Upper lobe of left lung (tissue), 6 donors: ENCODE measurements at regions not wholly inside any gene's neighbourhood (a gene's known extent, or its start where the extent isn't known, plus 50 kb on each side); places are given as distances from the start of the nearest gene placed in this dataset.

Experiments used
- ATAC-seq, 2 donors: fragments of 200-7000 bp; cut with Tn5 transposase; one replicate each; pipeline ENCODE4 v1.9.1; 2022; ENCODE audit warnings: mild to moderate bottlenecking in 2 of 2, moderate library complexity in 2 of 2; ENCODE audit not compliant: low FRiP score in 2 of 2
- DNase-seq, 2 donors: peaks; one replicate each; pipeline ENCODE4 v3.0.0-alpha.2; 2019 to 2020
- H3K27ac ChIP-seq, 4 donors: fragments of 200-600 bp; sonication (generic); one replicate each; pipeline ENCODE4 v1.5.1; 2016 to 2019
- H3K27me3 ChIP-seq, 4 donors: fragments of 200-600 bp; sonication (generic); one replicate each; pipeline ENCODE4 v1.5.1; 2017 to 2019
- H3K36me3 ChIP-seq, 4 donors: fragments of 200-600 bp; sonication (generic); one replicate each; pipeline ENCODE4 v1.5.1; 2016 to 2019
- H3K4me1 ChIP-seq, 4 donors: fragments of 200-600 bp; sonication (generic); one replicate each; pipeline ENCODE4 v1.5.1; 2018 to 2019
- H3K4me3 ChIP-seq, 4 donors: fragments of 200-600 bp; sonication (generic); one replicate each; pipeline ENCODE4 v1.5.1; 2017 to 2019; ENCODE audit warnings: mild to moderate bottlenecking in 2 of 4, moderate library complexity in 1 of 4
- H3K9me3 ChIP-seq, 4 donors: fragments of 200-600 bp; sonication (generic); one replicate each; pipeline ENCODE4 v1.5.1; 2018 to 2019
- CTCF ChIP-seq, 6 experiments: fragments of 450-650 bp in 4 of 6; fragments of 200-600 bp in 2 of 6; sonication (generic) in 2 of 6; IDR thresholded peaks; one replicate each; pipeline ENCODE4 v1.5.1; 2016 to 2019; ENCODE audit warnings: antibody characterized with exemption in 6 of 6
- EP300 ChIP-seq, 4 donors: sonication (generic); formaldehyde crosslinking; IDR thresholded peaks; one replicate each; pipeline ENCODE4 v1.5.1; 2017; ENCODE audit warnings: antibody characterized with exemption in 4 of 4, control low read depth in 2 of 4
- POLR2A ChIP-seq, 4 donors: fragments of 450-650 bp; IDR thresholded peaks; one replicate each; pipeline ENCODE4 v1.5.1; 2016 to 2017; ENCODE audit warnings: antibody characterized with exemption in 4 of 4, mild to moderate bottlenecking in 2 of 4
- POLR2AphosphoS5 ChIP-seq, 2 donors: sonication (generic); formaldehyde crosslinking; IDR thresholded peaks; one replicate each; pipeline ENCODE4 v1.5.1; 2017; ENCODE audit warnings: antibody characterized with exemption in 2 of 2
- WGBS, 2 donors: methylation state at CpG; one replicate each; pipeline ENCODE4 v1.1.5; 2017 to 2018; 5-methylcytosine and 5-hydroxymethylcytosine counted together
- donor health status: DM: no; HTN: no; CAD: no; lungs with moderate emphysema.
- donor health status: DM: no; HTN: yes; CAD: no; lungs with severe emphysema.

- no peaks in the 10 kb centered on the region for H3K36me3 ChIP-seq
- no peaks in the 10 kb centered on the region for H3K4me1 ChIP-seq
- no peak overlapping the region for H3K4me3 ChIP-seq
- ATAC-seq = no peak
- H3K27ac ChIP-seq = no peak overlapping the region
- peaks cover 0 to 9% (median 8%) of the 10 kb centered on the region in 4 donors for H3K9me3 ChIP-seq
- DNase-seq = no peak
- H3K27me3 ChIP-seq = no peaks in the 10 kb centered on the region
- TF ChIP-seq POLR2AphosphoS5 (IDR thresholded peaks at IDR 0.05) (no peak), CTCF (IDR thresholded peaks at IDR 0.05) (no peak), POLR2A (IDR thresholded peaks at IDR 0.05) (no peak), EP300 (IDR thresholded peaks at IDR 0.05) (no peak)
Measured at GRCh38 chr7:138245216-138245615, 169.0 kb downstream of the AKR1D1 start.

- ATAC-seq = peak; percentile 46 to 65
- Histone ChIP-seq H3K4me1 (no peaks in the 10 kb centered on the region), H3K36me3 (no peaks in the 10 kb centered on the region), H3K4me3 (no peak overlapping the region), H3K27ac (no peak overlapping the region), H3K9me3 (peaks cover 0 to 9% (median 8%) of the 10 kb centered on the region in 4 donors), H3K27me3 (no peaks in the 10 kb centered on the region)
- WGBS, 2 donors = 63 to 68% methylated on average over 1 of the region's 1 CpG
- no peak for DNase-seq
- TF ChIP-seq EP300 (IDR thresholded peaks at IDR 0.05) = no peak
- no peak for TF ChIP-seq POLR2A (IDR thresholded peaks at IDR 0.05)
- no peak for TF ChIP-seq CTCF (IDR thresholded peaks at IDR 0.05)
- TF ChIP-seq POLR2AphosphoS5 (IDR thresholded peaks at IDR 0.05) = no peak
Measured at GRCh38 chr7:138245682-138246081, 169.4 kb downstream of the AKR1D1 start.

GRCh38 chr7:138246428-138246827 lies 170.2 kb downstream of the AKR1D1 start:
- Histone ChIP-seq H3K27ac (no peak overlapping the region), H3K36me3 (no peaks in the 10 kb centered on the region), H3K4me3 (no peak overlapping the region), H3K9me3 (peaks cover 0 to 9% (median 8%) of the 10 kb centered on the region in 4 donors), H3K4me1 (no peaks in the 10 kb centered on the region), H3K27me3 (no peaks in the 10 kb centered on the region)
- TF ChIP-seq POLR2AphosphoS5 (IDR thresholded peaks at IDR 0.05) = no peak
- 81 to 87% methylated on average over 5 of the region's 5 CpGs for WGBS, 2 donors
- no peak for ATAC-seq
- DNase-seq = no peak

- H3K9me3 ChIP-seq = peaks cover 0 to 9% (median 8%) of the 10 kb centered on the region in 4 donors
- H3K4me1 ChIP-seq = no peaks in the 10 kb centered on the region
- WGBS, 2 donors = 73 to 95% methylated on average over 1 of the region's 1 CpG
- DNase-seq (no peak), ATAC-seq (no peak)
- H3K36me3 ChIP-seq = no peaks in the 10 kb centered on the region
- H3K27ac ChIP-seq = no peak overlapping the region
- no peak overlapping the region for H3K4me3 ChIP-seq
- H3K27me3 ChIP-seq = no peaks in the 10 kb centered on the region
- TF ChIP-seq POLR2A (IDR thresholded peaks at IDR 0.05) = no peak
- TF ChIP-seq EP300 (IDR thresholded peaks at IDR 0.05) = no peak
- TF ChIP-seq CTCF (IDR thresholded peaks at IDR 0.05) = no peak
- TF ChIP-seq POLR2AphosphoS5 (IDR thresholded peaks at IDR 0.05) = no peak
Measured at GRCh38 chr7:138247081-138247480, 170.8 kb downstream of the AKR1D1 start.

GRCh38 chr7:138247568-138248333 lies 171.5 kb downstream of the AKR1D1 start:
- no peak overlapping the region for H3K27ac ChIP-seq
- TF ChIP-seq EP300 (IDR thresholded peaks at IDR 0.05) (no peak), CTCF (IDR thresholded peaks at IDR 0.05) (no peak), POLR2AphosphoS5 (IDR thresholded peaks at IDR 0.05) (no peak), POLR2A (IDR thresholded peaks at IDR 0.05) (no peak)
- WGBS, 2 donors = 63 to 84% methylated on average over 9 of the region's 9 CpGs
- DNase-seq (no peak), ATAC-seq (no peak)
- H3K36me3 ChIP-seq = no peaks in the 10 kb centered on the region
- no peaks in the 10 kb centered on the region for H3K4me1 ChIP-seq
- H3K4me3 ChIP-seq = no peak overlapping the region
- H3K9me3 ChIP-seq = peaks cover 0 to 9% (median 8%) of the 10 kb centered on the region in 4 donors
- no peaks in the 10 kb centered on the region for H3K27me3 ChIP-seq
